Retina (tissue), 1 donor: ENCODE measurements at regions not wholly inside any gene's neighbourhood (a gene's known extent, or its start where the extent isn't known, plus 50 kb on each side); places are given as distances from the start of the nearest gene placed in this dataset.
"Not testable (repeated sequence)": the region's sequence is repeated elsewhere in the genome, so short reads cannot be mapped to it uniquely, and the experiment has no call there.

Experiments used
- DNase-seq: peaks from one replicate; pipeline ENCODE4 v3.0.0-alpha.2; 2016

DNA sequence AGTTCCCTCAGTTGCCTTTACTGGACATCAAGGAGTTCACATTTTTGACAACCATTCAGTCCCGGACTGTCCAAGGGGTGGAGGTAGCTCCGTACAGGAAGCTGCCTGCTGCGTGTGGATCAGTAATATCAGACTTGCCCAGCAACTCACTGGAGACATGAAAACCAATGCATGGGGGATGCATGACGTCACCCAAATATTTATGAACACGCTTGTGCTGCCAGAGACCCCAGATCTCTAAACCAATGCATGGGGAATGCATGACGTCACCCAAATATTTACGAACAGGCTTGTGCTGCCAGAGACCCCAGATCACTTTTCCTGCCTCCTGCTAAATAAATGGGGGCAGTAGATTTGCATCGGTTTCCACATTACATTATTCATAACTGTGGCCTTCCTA is 2137.4 kb upstream of the DEFB115 start:
- not testable (repeated sequence) for DNase-seq

DNA sequence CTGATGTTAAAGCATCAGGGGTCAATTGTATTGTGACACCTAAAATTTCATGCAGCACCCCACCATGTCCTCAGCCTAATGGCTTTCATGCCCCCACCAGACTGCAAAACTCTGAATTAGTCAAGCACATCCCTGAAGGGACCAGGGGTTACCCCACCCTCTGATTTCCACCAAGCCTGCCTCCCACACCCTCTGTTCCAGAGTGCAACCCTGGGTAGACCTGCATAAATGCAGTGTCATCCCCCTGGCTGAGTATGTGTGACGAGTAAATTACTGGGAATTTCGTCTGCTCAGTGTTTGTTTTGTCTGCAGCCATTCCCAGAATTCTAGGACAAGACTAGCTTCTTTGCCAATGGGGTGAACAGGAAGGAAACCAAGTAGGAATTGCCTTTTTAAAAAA is 2136.9 kb upstream of the DEFB115 start:
- not testable (repeated sequence) for DNase-seq

DNA sequence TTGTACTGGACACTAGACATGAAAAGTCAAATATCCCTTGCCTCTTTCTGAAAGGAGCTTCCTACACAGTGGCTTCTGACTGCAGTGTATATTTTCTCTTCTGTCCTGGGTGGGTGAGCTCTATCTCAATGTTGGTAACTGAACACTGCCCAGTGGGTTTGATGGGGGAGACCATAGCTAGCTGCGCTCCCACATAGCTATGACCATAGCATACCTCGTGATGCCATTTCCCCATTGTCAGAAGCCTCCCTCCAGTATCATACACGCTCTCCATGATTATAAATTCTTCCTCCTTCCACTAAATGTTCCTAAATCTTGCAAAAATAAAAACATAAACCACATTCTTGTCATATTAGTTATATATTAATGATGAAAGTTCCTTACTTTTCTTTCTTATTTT is 2134.7 kb upstream of the DEFB115 start:
- not testable (repeated sequence) for DNase-seq

DNA sequence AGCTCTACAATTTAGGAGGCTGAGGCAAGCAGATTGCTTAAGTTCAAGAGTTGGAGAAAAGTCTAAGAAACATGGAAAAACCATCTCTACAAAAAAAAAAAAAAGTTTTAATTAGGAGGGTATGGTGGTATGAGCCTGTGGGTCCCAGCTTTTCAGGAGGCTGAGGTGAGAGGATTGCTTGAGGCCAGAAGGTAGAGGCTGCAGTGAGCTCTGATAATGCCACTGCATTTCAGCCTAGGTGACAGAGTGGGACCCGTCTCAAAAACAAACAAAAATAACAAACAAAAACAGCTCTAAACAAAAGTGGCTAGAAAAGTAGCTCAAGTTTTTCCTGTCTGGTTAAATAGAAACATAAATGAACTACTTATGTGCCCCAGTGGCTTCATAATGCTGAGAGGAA is 2133.6 kb upstream of the DEFB115 start:
- no peak for DNase-seq
